WTC11 (cell line): ENCODE measurements at regions not wholly inside any gene's neighbourhood (a gene's known extent, or its start where the extent isn't known, plus 50 kb on each side); places are given as distances from the start of the nearest gene placed in this dataset.

Source experiments
- ATAC-seq: fragments of 200-7000 bp; cut with Tn5 transposase; 2 replicates; pipeline ENCODE4 v1.10.0; 2021; ENCODE audit warnings: mild to moderate bottlenecking, moderate library complexity
- CTCF ChIA-PET: fragments of 300-600 bp; sonication (Branson Sonifier 250); formaldehyde crosslinking; loops from one replicate; lab custom pipeline; 2021; ENCODE audit warnings: antibody characterized with exemption; lab: Charles Lee
- POLR2A ChIA-PET: fragments of 350-600 bp; sonication (Branson Sonifier 250); formaldehyde crosslinking; loops from one replicate; lab custom pipeline; 2021; ENCODE audit warnings: antibody characterized with exemption; lab: Charles Lee
- DNase-seq: peaks from one replicate; pipeline ENCODE4 v3.0.0; 2021; ENCODE audit warnings: low spot score
- H3K27ac Mint-ChIP-seq: 2 replicates; pipeline ENCODE4 v1.8.0; 2021; ENCODE audit warnings: mixed read lengths
- H3K27me3 Mint-ChIP-seq: 2 replicates; pipeline ENCODE4 v1.8.0; 2021; ENCODE audit warnings: low read depth, mild to moderate bottlenecking, moderate library complexity, mixed read lengths
- H3K36me3 Mint-ChIP-seq: 2 replicates; pipeline ENCODE4 v1.8.0; 2021; ENCODE audit warnings: mixed read lengths
- H3K4me1 Mint-ChIP-seq: 2 replicates; pipeline ENCODE4 v1.8.0; 2022; ENCODE audit warnings: mixed read lengths
- H3K4me3 Mint-ChIP-seq: 2 replicates; pipeline ENCODE4 v1.8.0; 2021; ENCODE audit warnings: mild to moderate bottlenecking, moderate library complexity, mixed read lengths
- H3K9me3 Mint-ChIP-seq: 2 replicates; pipeline ENCODE4 v1.8.0; 2021; ENCODE audit warnings: mixed read lengths
- ATF6 ChIP-seq: sonication (generic); formaldehyde crosslinking; IDR thresholded peaks from 2 replicates; pipeline ENCODE4 v1.8.1; 2023; ENCODE audit warnings: mild to moderate bottlenecking, missing genetic modification reagents
- CBFB ChIP-seq: sonication (generic); formaldehyde crosslinking; IDR thresholded peaks from 2 replicates; pipeline ENCODE4 v1.8.1; 2022; ENCODE audit warnings: mild to moderate bottlenecking, low read depth, missing genetic modification reagents
- CTCF ChIP-seq: fragments of 200-600 bp; IDR thresholded peaks from 2 replicates; pipeline ENCODE4 v1.8.0; 2022; ENCODE audit warnings: antibody characterized with exemption
- FOXK1 ChIP-seq: sonication (generic); formaldehyde crosslinking; IDR thresholded peaks from 2 replicates; pipeline ENCODE4 v1.8.0; 2022; ENCODE audit warnings: mild to moderate bottlenecking, moderate library complexity, missing genetic modification reagents
- GABPB1 ChIP-seq: sonication (generic); formaldehyde crosslinking; IDR thresholded peaks from 2 replicates; pipeline ENCODE4 v1.8.1; 2023; ENCODE audit warnings: mild to moderate bottlenecking, missing genetic modification reagents
- GTF2I ChIP-seq: fragments of 250-450 bp; sonication (Bioruptor Pico); conservative IDR thresholded peaks from 2 replicates; pipeline ENCODE4 v1.4.0; 2021; ENCODE audit warnings: mild to moderate bottlenecking
- HMGXB4 ChIP-seq: sonication (generic); formaldehyde crosslinking; IDR thresholded peaks from 2 replicates; pipeline ENCODE4 v1.8.1; 2023; ENCODE audit warnings: mild to moderate bottlenecking, moderate library complexity, missing genetic modification reagents
- JAZF1 ChIP-seq: fragments of 250-450 bp; sonication (Bioruptor Pico); IDR thresholded peaks from 2 replicates; pipeline ENCODE4 v1.9.0; 2021; ENCODE audit warnings: moderate library complexity, mild to moderate bottlenecking, inconsistent platforms
- NFATC4 ChIP-seq: fragments of 250-450 bp; sonication (Bioruptor Pico); IDR thresholded peaks from 2 replicates; pipeline ENCODE4 v1.9.0; 2021; ENCODE audit warnings: mild to moderate bottlenecking
- PREB ChIP-seq: sonication (generic); formaldehyde crosslinking; IDR thresholded peaks from 2 replicates; pipeline ENCODE4 v1.8.1; 2022; ENCODE audit warnings: mild to moderate bottlenecking, missing genetic modification reagents, moderate library complexity, borderline replicate concordance
- SMAD3 ChIP-seq: sonication (generic); formaldehyde crosslinking; IDR thresholded peaks from 2 replicates; pipeline ENCODE4 v1.8.0; 2022; ENCODE audit warnings: missing genetic modification reagents, mild to moderate bottlenecking, borderline replicate concordance
- SP1 ChIP-seq: sonication (generic); formaldehyde crosslinking; conservative IDR thresholded peaks from 2 replicates; pipeline ENCODE4 v1.8.1; 2022; ENCODE audit warnings: missing genetic modification reagents
- TCF7 ChIP-seq: sonication (generic); formaldehyde crosslinking; IDR thresholded peaks from 2 replicates; pipeline ENCODE4 v1.8.0; 2022; ENCODE audit warnings: mild to moderate bottlenecking, low read depth, missing genetic modification reagents, moderate library complexity
- TP53 ChIP-seq: sonication (generic); formaldehyde crosslinking; IDR thresholded peaks from 2 replicates; pipeline ENCODE4 v1.8.1; 2023; ENCODE audit warnings: mild to moderate bottlenecking, missing genetic modification reagents
- ZNF121 ChIP-seq: sonication (generic); formaldehyde crosslinking; IDR thresholded peaks from 2 replicates; pipeline ENCODE4 v1.8.0; 2023; ENCODE audit warnings: missing genetic modification reagents
- ZNF138 ChIP-seq: sonication (generic); formaldehyde crosslinking; conservative IDR thresholded peaks from 2 replicates; pipeline ENCODE4 v1.8.1; 2022; ENCODE audit warnings: mild to moderate bottlenecking, moderate library complexity, missing genetic modification reagents
- ZNF317 ChIP-seq: sonication (generic); formaldehyde crosslinking; IDR thresholded peaks from 2 replicates; pipeline ENCODE4 v1.8.1; 2023; ENCODE audit warnings: low read depth, mild to moderate bottlenecking, moderate library complexity, missing genetic modification reagents, borderline replicate concordance
- ZNF512 ChIP-seq: sonication (generic); formaldehyde crosslinking; IDR thresholded peaks from 2 replicates; pipeline ENCODE4 v1.8.1; 2022; ENCODE audit warnings: missing genetic modification reagents, borderline replicate concordance
- TF ChIP-seq, protein P1 (sequence below): sonication (generic); formaldehyde crosslinking; conservative IDR thresholded peaks from 2 replicates; pipeline ENCODE4 v1.8.1; 2023; ENCODE audit warnings: mild to moderate bottlenecking, low read depth, missing genetic modification reagents, moderate library complexity
- TF ChIP-seq, protein P2 (sequence below): sonication (generic); formaldehyde crosslinking; IDR thresholded peaks from 2 replicates; pipeline ENCODE4 v1.8.1; 2023; ENCODE audit warnings: mild to moderate bottlenecking, missing genetic modification reagents, moderate library complexity
- TF ChIP-seq, protein P3 (sequence below): sonication (generic); formaldehyde crosslinking; IDR thresholded peaks from 2 replicates; pipeline ENCODE4 v1.8.0; 2022; ENCODE audit warnings: mild to moderate bottlenecking, missing genetic modification reagents
- TF ChIP-seq, protein P4 (sequence below): sonication (generic); formaldehyde crosslinking; IDR thresholded peaks from 2 replicates; pipeline ENCODE4 v1.8.1; 2022; ENCODE audit warnings: low read depth, missing genetic modification reagents, borderline replicate concordance

GRCh38 chr10:44317856-44318255, 67.0 kb downstream of the CXCL12 start:
- Mint-ChIP-seq H3K36me3 (no peaks in the 10 kb centered on the region), H3K9me3 (peaks cover 7% of the 10 kb centered on the region; the same call in 1 of the 2 replicates), H3K27ac (no peak overlapping the region), H3K27me3 (peaks cover 5% of the 10 kb centered on the region; the same call in 1 of the 2 replicates), H3K4me1 (peaks cover 21% of the 10 kb centered on the region), H3K4me3 (no peak overlapping the region)
- POLR2A ChIA-PET = no interaction called here
- CTCF ChIA-PET = no interaction called here
- ATAC-seq (no peak), DNase-seq (no peak)
- no peak for TF ChIP-seq ZNF138 (CRISPR knock-in tag)
- no peak for TF ChIP-seq PREB (CRISPR knock-in tag)
- no peak for TF ChIP-seq CBFB (CRISPR knock-in tag)
- no peak for TF ChIP-seq TP53
- no peak for TF ChIP-seq GTF2I (CRISPR knock-in tag)
- no peak for TF ChIP-seq FOXK1
- no peak for TF ChIP-seq SMAD3 (CRISPR knock-in tag)
- TF ChIP-seq CTCF = no peak
- TF ChIP-seq ZNF512 (CRISPR knock-in tag) = no peak
- TF ChIP-seq ZNF317 (CRISPR knock-in tag) = no peak
- no peak for TF ChIP-seq NFATC4 (CRISPR knock-in tag)
- TF ChIP-seq, protein P1, sequence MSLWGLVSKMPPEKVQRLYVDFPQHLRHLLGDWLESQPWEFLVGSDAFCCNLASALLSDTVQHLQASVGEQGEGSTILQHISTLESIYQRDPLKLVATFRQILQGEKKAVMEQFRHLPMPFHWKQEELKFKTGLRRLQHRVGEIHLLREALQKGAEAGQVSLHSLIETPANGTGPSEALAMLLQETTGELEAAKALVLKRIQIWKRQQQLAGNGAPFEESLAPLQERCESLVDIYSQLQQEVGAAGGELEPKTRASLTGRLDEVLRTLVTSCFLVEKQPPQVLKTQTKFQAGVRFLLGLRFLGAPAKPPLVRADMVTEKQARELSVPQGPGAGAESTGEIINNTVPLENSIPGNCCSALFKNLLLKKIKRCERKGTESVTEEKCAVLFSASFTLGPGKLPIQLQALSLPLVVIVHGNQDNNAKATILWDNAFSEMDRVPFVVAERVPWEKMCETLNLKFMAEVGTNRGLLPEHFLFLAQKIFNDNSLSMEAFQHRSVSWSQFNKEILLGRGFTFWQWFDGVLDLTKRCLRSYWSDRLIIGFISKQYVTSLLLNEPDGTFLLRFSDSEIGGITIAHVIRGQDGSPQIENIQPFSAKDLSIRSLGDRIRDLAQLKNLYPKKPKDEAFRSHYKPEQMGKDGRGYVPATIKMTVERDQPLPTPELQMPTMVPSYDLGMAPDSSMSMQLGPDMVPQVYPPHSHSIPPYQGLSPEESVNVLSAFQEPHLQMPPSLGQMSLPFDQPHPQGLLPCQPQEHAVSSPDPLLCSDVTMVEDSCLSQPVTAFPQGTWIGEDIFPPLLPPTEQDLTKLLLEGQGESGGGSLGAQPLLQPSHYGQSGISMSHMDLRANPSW (CRISPR knock-in tag) = no peak
- no peak for TF ChIP-seq JAZF1 (CRISPR knock-in tag)

- CTCF ChIA-PET = interaction anchor here (0.8 to 1.5 kb wide), 5 partner anchors 8 to 628 kb away, joined by 3 to 8 read pairs (median 4); no protein-coding TSS in a partner anchor
- DNase-seq = no peak
- Mint-ChIP-seq H3K27me3 (peaks cover 12% of the 10 kb centered on the region), H3K27ac (no peak overlapping the region; the same call in 1 of the 2 replicates), H3K4me1 (peaks cover 21% of the 10 kb centered on the region), H3K4me3 (no peak overlapping the region), H3K36me3 (no peaks in the 10 kb centered on the region), H3K9me3 (peaks cover 7% of the 10 kb centered on the region; the same call in 1 of the 2 replicates)
- POLR2A ChIA-PET = interaction anchor here (1.3 to 1.5 kb wide), 2 partner anchors 25 to 149 kb away, joined by 4 read pairs; no protein-coding TSS in a partner anchor
- peak; percentile 2; the same call in 1 of the 2 replicates for ATAC-seq
- TF ChIP-seq TCF7 (CRISPR knock-in tag) (no peak), HMGXB4 (CRISPR knock-in tag) (no peak), GABPB1 (CRISPR knock-in tag) (no peak), ATF6 (CRISPR knock-in tag) (no peak), SP1 (CRISPR knock-in tag) (no peak), ZNF121 (CRISPR knock-in tag) (no peak), NFATC4 (CRISPR knock-in tag) (no peak)
- TF ChIP-seq, protein P2, sequence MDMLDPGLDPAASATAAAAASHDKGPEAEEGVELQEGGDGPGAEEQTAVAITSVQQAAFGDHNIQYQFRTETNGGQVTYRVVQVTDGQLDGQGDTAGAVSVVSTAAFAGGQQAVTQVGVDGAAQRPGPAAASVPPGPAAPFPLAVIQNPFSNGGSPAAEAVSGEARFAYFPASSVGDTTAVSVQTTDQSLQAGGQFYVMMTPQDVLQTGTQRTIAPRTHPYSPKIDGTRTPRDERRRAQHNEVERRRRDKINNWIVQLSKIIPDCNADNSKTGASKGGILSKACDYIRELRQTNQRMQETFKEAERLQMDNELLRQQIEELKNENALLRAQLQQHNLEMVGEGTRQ = no peak
- TF ChIP-seq, protein P3, sequence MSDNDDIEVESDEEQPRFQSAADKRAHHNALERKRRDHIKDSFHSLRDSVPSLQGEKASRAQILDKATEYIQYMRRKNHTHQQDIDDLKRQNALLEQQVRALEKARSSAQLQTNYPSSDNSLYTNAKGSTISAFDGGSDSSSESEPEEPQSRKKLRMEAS (CRISPR knock-in tag) = no peak
- TF ChIP-seq, protein P4, sequence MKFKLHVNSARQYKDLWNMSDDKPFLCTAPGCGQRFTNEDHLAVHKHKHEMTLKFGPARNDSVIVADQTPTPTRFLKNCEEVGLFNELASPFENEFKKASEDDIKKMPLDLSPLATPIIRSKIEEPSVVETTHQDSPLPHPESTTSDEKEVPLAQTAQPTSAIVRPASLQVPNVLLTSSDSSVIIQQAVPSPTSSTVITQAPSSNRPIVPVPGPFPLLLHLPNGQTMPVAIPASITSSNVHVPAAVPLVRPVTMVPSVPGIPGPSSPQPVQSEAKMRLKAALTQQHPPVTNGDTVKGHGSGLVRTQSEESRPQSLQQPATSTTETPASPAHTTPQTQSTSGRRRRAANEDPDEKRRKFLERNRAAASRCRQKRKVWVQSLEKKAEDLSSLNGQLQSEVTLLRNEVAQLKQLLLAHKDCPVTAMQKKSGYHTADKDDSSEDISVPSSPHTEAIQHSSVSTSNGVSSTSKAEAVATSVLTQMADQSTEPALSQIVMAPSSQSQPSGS (CRISPR knock-in tag) = no peak
Measured at GRCh38 chr10:44316922-44317215, 68.0 kb downstream of the CXCL12 start.
